K562 (cell line): ENCODE measurements at regions not wholly inside any gene's neighbourhood (a gene's known extent, or its start where the extent isn't known, plus 50 kb on each side); places are given as distances from the start of the nearest gene placed in this dataset.

Source experiments
- ATAC-seq: fragments of 200-7000 bp; cut with Tn5 transposase; 3 replicates; pipeline ENCODE4 v1.9.1; 2020; ENCODE audit warnings: moderate library complexity
- BruUV-seq: library from RNA; stranded (reverse); fragments of 400-500 nt; replicated peaks from 2 replicates; lab custom pipeline; 2021; lab: Mats Ljungman, UMichigan
- CTCF ChIA-PET: fragments of 300-600 bp; formaldehyde crosslinking; extraction: SDS; loops from one replicate; lab custom pipeline; 2021; ENCODE audit warnings: low intra/inter-chr PET ratio; lab: Yijun Ruan, JAX
- POLR2A ChIA-PET: fragments of 300-600, 350-650 bp; sonication (Branson Sonifier 250); formaldehyde crosslinking; extraction: SDS; loops from one replicate; lab custom pipeline; 2021; ENCODE audit warnings: antibody characterized with exemption, inconsistent platforms; lab: Yijun Ruan, JAX
- DNase-seq, 4 experiments: peaks; one replicate each; pipeline versions ENCODE4 v3.0.0 to v3.0.0-alpha.2; 2011 to 2018; ENCODE audit warnings: low spot score in 3 of 4, mixed read lengths in 3 of 4; ENCODE audit errors: extremely low read depth in 1 of 4
- FAIRE-seq: peaks from 2 replicates; lab custom pipeline; 2011; peaks lifted over from hg19 to GRCh38; lab: Jason Lieb, UNC
- H2AFZ ChIP-seq: 2 replicates; pipeline ENCODE4 v1.6.0; 2011; ENCODE audit warnings: low read depth, low read length, control low read depth, inconsistent platforms
- H3K27ac ChIP-seq: fragments of 200-600 bp; 3 replicates; pipeline ENCODE4 v1.8.0; 2011; ENCODE audit warnings: low read depth, mild to moderate bottlenecking, control low read depth, inconsistent platforms, low read length, moderate library complexity, mixed read lengths; ENCODE audit errors: extremely low read depth
- H3K27me3 ChIP-seq, 2 experiments: fragments of 300-600 bp in 1 of 2; 2 replicates in 1 of 2; 3 replicates in 1 of 2; pipeline versions ENCODE4 v1.6.0 to v1.8.0; 2011; ENCODE audit warnings: inconsistent platforms in 2 of 2, low read length in 2 of 2, mild to moderate bottlenecking in 1 of 2, mixed read lengths in 1 of 2, moderate library complexity in 1 of 2; ENCODE audit not compliant: control insufficient read depth in 2 of 2, insufficient read depth in 2 of 2
- H3K36me3 ChIP-seq: fragments of 300-600 bp; 3 replicates; pipeline ENCODE4 v1.8.0; 2011; ENCODE audit warnings: mild to moderate bottlenecking, low read length, inconsistent platforms; ENCODE audit not compliant: control insufficient read depth, insufficient read depth
- H3K4me1 ChIP-seq, 2 experiments: fragments of 200-600 bp in 1 of 2; replicated peaks in 1 of 2; 2 replicates in 1 of 2; 3 replicates in 1 of 2; pipeline versions ENCODE4 v1.5.1 to v1.8.0; 2011; ENCODE audit warnings: inconsistent platforms in 2 of 2, low read length in 2 of 2, mild to moderate bottlenecking in 1 of 2, mixed read lengths in 1 of 2, moderate library complexity in 1 of 2; ENCODE audit not compliant: control insufficient read depth in 2 of 2, insufficient read depth in 2 of 2
- H3K4me2 ChIP-seq: 2 replicates; pipeline ENCODE4 v1.6.1; 2011; ENCODE audit warnings: low read length, control low read depth, inconsistent platforms, mixed read lengths; ENCODE audit not compliant: insufficient read depth
- H3K4me3 ChIP-seq: fragments of 200-600 bp; sonication (generic), shearing (Covaris generic); 2 replicates; pipeline ENCODE4 v1.5.1; 2016; ENCODE audit warnings: control low read depth, inconsistent platforms
- H3K79me2 ChIP-seq: fragments of 200-600 bp; 3 replicates; pipeline ENCODE4 v1.8.0; 2011; ENCODE audit warnings: low read length, inconsistent platforms; ENCODE audit not compliant: control insufficient read depth, insufficient read depth
- H3K9ac ChIP-seq, 2 experiments: 2 replicates each; pipeline versions ENCODE4 v1.6.0 to v1.6.1; 2011; ENCODE audit warnings: low read depth in 2 of 2, low read length in 2 of 2, control low read depth in 1 of 2, inconsistent platforms in 1 of 2, mild to moderate bottlenecking in 1 of 2, mixed read lengths in 1 of 2; ENCODE audit not compliant: insufficient read depth in 1 of 2
- H3K9me1 ChIP-seq: one replicate; pipeline ENCODE4 v1.6.0; 2011; ENCODE audit warnings: inconsistent platforms, mild to moderate bottlenecking, low read length, moderate library complexity; ENCODE audit not compliant: control insufficient read depth, insufficient read depth
- H3K9me3 ChIP-seq: replicated peaks from 2 replicates; pipeline ENCODE4 v1.5.1; 2011; ENCODE audit warnings: low read depth, low read length, inconsistent platforms; ENCODE audit not compliant: control insufficient read depth, insufficient read depth
- H4K20me1 ChIP-seq: replicated peaks from 2 replicates; pipeline ENCODE4 v1.6.1; 2011; ENCODE audit warnings: low read length, inconsistent platforms, mixed read lengths; ENCODE audit not compliant: control insufficient read depth, insufficient read depth
- CHD4 ChIP-seq: fragments of 200-600 bp; sonication (generic); IDR thresholded peaks from 3 replicates; pipeline ENCODE4 v1.6.1; 2012; ENCODE audit warnings: low read depth, mild to moderate bottlenecking, mixed read lengths, low read length, inconsistent platforms; ENCODE audit not compliant: insufficient read depth, insufficient replicate concordance, poor library complexity, severe bottlenecking
- DPF2 ChIP-seq: fragments of 450-650 bp; IDR thresholded peaks from 2 replicates; pipeline ENCODE4 v1.6.1; 2016
- FOSL1 ChIP-seq: fragments of 200-800 bp; sonication (Bioruptor generic); conservative IDR thresholded peaks from 2 replicates; pipeline ENCODE4 v1.6.1; 2016; ENCODE audit warnings: missing genetic modification characterization, missing compliant biosample characterization
- MBD2 ChIP-seq: sonication (generic); IDR thresholded peaks from 2 replicates; pipeline ENCODE4 v1.6.1; 2016; ENCODE audit warnings: low read depth, borderline replicate concordance
- MTF1 ChIP-seq: fragments of 250-450 bp; sonication (Bioruptor Pico); IDR thresholded peaks from 2 replicates; pipeline ENCODE4 v1.9.0; 2021; ENCODE audit warnings: moderate library complexity, mild to moderate bottlenecking, inconsistent platforms, borderline replicate concordance
- PHF8 ChIP-seq: fragments of 200-600 bp; sonication (generic); IDR thresholded peaks from 2 replicates; pipeline ENCODE4 v1.6.1; 2012; ENCODE audit warnings: mixed run types, mild to moderate bottlenecking, inconsistent platforms, low read length, moderate library complexity, borderline replicate concordance
- TCF7L2 ChIP-seq: fragments of 150-350 bp; IDR thresholded peaks from 2 replicates; pipeline ENCODE4 v1.6.1; 2016; ENCODE audit warnings: low read depth, mild to moderate bottlenecking, low read length, moderate library complexity
- ZNF184 ChIP-seq: sonication (generic); formaldehyde crosslinking; IDR thresholded peaks from 2 replicates; pipeline ENCODE4 v1.5.0; 2020; ENCODE audit warnings: missing genetic modification reagents
- WGBS: fragments of 100-300 bp; shearing (Covaris generic); methylation state at CpG from one replicate; pipeline ENCODE4 v1.1.6; 2016; ENCODE audit warnings: low coverage, mixed read lengths; ENCODE audit not compliant: insufficient coverage; ENCODE audit errors: missing lambda C conversion rate; 5-methylcytosine and 5-hydroxymethylcytosine counted together
- in situ Hi-C: fragments of 300-500 bp; cut with MboI; formaldehyde crosslinking; loops from 4 replicates; pipeline ENCODE4 v1.15.0; 2018; ENCODE audit warnings: inconsistent platforms, mixed read lengths
- intact Hi-C: fragments of 100-400 bp; cut with micrococcal nuclease; formaldehyde crosslinking; loops from 2 replicates; pipeline ENCODE4 v1.14.2; 2022
- TF ChIP-seq, protein P1 (sequence below): fragments of 450-650 bp; formaldehyde crosslinking; IDR thresholded peaks from 2 replicates; pipeline ENCODE4 v1.4.0; 2020; ENCODE audit warnings: mild to moderate bottlenecking, moderate library complexity

DNA sequence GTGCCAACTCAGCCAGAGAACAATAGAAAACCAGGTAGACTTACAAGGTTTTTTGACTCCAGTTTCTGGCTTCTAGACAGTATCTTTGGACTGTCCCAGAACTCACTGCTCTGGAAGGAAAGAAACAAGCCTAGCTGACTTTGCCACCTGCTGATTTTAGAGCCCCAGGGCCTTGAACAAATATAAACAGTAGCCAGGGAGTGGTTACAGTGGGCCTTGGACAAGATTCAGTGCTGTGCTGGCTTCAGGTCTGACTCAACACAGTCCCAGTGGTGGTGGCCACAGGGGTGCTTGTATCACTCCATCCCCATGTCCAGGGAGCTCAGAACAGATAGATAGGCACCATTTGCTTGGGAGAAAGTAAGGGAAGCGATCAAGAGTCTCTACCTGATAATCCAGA, 694.1 kb upstream of the ADGRL3 start:
- Histone ChIP-seq H3K9me1 (no peaks in the 10 kb centered on the region), H3K9ac (no peak overlapping the region), H4K20me1 (no peaks in the 10 kb centered on the region), H3K4me2 (no peak overlapping the region), H3K36me3 (no peaks in the 10 kb centered on the region), H3K4me3 (no peak overlapping the region), H2AFZ (no peak overlapping the region), H3K79me2 (no peaks in the 10 kb centered on the region), H3K27ac (no peak overlapping the region), H3K9me3 (peaks cover 2% of the 10 kb centered on the region; the same call in 1 of the 2 replicates), H3K27me3 (no peaks in the 10 kb centered on the region), H3K4me1 (no peaks in the 10 kb centered on the region)
- no TSS peak for BruUV-seq
- intact Hi-C loops: no loop called here
- TF ChIP-seq PHF8: no peak
- no peak for TF ChIP-seq DPF2
- TF ChIP-seq TCF7L2: no peak
- TF ChIP-seq MBD2: no peak
- TF ChIP-seq, protein P1, sequence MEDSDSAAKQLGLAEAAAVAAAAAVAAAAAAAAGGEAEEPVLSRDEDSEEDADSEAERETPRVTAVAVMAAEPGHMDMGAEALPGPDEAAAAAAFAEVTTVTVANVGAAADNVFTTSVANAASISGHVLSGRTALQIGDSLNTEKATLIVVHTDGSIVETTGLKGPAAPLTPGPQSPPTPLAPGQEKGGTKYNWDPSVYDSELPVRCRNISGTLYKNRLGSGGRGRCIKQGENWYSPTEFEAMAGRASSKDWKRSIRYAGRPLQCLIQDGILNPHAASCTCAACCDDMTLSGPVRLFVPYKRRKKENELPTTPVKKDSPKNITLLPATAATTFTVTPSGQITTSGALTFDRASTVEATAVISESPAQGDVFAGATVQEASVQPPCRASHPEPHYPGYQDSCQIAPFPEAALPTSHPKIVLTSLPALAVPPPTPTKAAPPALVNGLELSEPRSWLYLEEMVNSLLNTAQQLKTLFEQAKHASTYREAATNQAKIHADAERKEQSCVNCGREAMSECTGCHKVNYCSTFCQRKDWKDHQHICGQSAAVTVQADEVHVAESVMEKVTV: no peak
- TF ChIP-seq MTF1 (CRISPR knock-in tag): no peak
- no peak for TF ChIP-seq FOSL1 (tag)
- TF ChIP-seq ZNF184 (CRISPR knock-in tag): no peak
- no peak for TF ChIP-seq CHD4
- ChIA-PET POLR2A (no interaction called here), CTCF (no interaction called here)
- DNase-seq: no peak
- in situ Hi-C loops: no loop called here
- WGBS: 0% methylated on average over 1 of the region's 1 CpG
- no peak for FAIRE-seq
- ATAC-seq: no peak
